SK-N-SH treated with all-trans-retinoic acid at 6 μM for 48 hours (cell line): ENCODE measurements at regions not wholly inside any gene's neighbourhood (a gene's known extent, or its start where the extent isn't known, plus 50 kb on each side); places are given as distances from the start of the nearest gene placed in this dataset.

Experiments
- ATAC-seq: fragments of 200-7000 bp; cut with Tn5 transposase; 3 replicates; pipeline ENCODE4 v1.9.1; 2020; ENCODE audit warnings: mild to moderate bottlenecking, moderate library complexity
- ARNTL ChIP-seq: fragments of 450-650 bp; formaldehyde crosslinking; IDR thresholded peaks from 2 replicates; pipeline ENCODE4 v1.5.0; 2020; ENCODE audit warnings: low read depth, mild to moderate bottlenecking, moderate library complexity, borderline replicate concordance
- BACH2 ChIP-seq: fragments of 250-450 bp; sonication (Bioruptor Pico); IDR thresholded peaks from 2 replicates; pipeline ENCODE4 v1.9.0; 2021; ENCODE audit warnings: mild to moderate bottlenecking, borderline replicate concordance
- CSDC2 ChIP-seq: fragments of 250-450 bp; sonication (Bioruptor Pico); IDR thresholded peaks from 2 replicates; pipeline ENCODE4 v1.5.0; 2020; ENCODE audit warnings: mild to moderate bottlenecking, moderate library complexity
- ESRRG ChIP-seq: fragments of 250-450 bp; sonication (Bioruptor Pico); IDR thresholded peaks from 2 replicates; pipeline ENCODE4 v1.6.1; 2021; ENCODE audit warnings: mild to moderate bottlenecking
- GLIS3 ChIP-seq: fragments of 250-450 bp; sonication (Bioruptor Pico); IDR thresholded peaks from 2 replicates; pipeline ENCODE4 v1.5.0; 2020; ENCODE audit warnings: mild to moderate bottlenecking, moderate library complexity
- OSR1 ChIP-seq: fragments of 250-450 bp; sonication (Bioruptor Pico); IDR thresholded peaks from 2 replicates; pipeline ENCODE4 v1.8.0; 2022; ENCODE audit warnings: moderate library complexity, mild to moderate bottlenecking, inconsistent platforms
- PPARA ChIP-seq: fragments of 250-450 bp; sonication (Bioruptor Pico); IDR thresholded peaks from 2 replicates; pipeline ENCODE4 v1.5.0; 2020; ENCODE audit warnings: mild to moderate bottlenecking, borderline replicate concordance
- RARB ChIP-seq: fragments of 250-450 bp; sonication (Bioruptor Pico); IDR thresholded peaks from 2 replicates; pipeline ENCODE4 v1.8.0; 2021; ENCODE audit warnings: mild to moderate bottlenecking, moderate library complexity
- SNAI2 ChIP-seq: fragments of 250-450 bp; sonication (Bioruptor Pico); IDR thresholded peaks from 2 replicates; pipeline ENCODE4 v1.5.0; 2020; ENCODE audit warnings: mild to moderate bottlenecking, moderate library complexity
- TCF4 ChIP-seq: fragments of 250-450 bp; sonication (Bioruptor Pico); IDR thresholded peaks from 2 replicates; pipeline ENCODE4 v1.8.0; 2021; ENCODE audit warnings: mild to moderate bottlenecking, moderate library complexity, borderline replicate concordance
- TOX ChIP-seq: fragments of 250-450 bp; sonication (Bioruptor Pico); IDR thresholded peaks from 2 replicates; pipeline ENCODE4 v1.8.0; 2021; ENCODE audit warnings: mild to moderate bottlenecking, moderate library complexity, borderline replicate concordance
- ZC3H10 ChIP-seq: fragments of 250-450 bp; sonication (Bioruptor Pico); IDR thresholded peaks from 2 replicates; pipeline ENCODE4 v1.5.1; 2021; ENCODE audit warnings: mild to moderate bottlenecking, moderate library complexity
- ZFP3 ChIP-seq: fragments of 250-450 bp; sonication (Bioruptor Pico); IDR thresholded peaks from 2 replicates; pipeline ENCODE4 v1.5.0; 2020; ENCODE audit warnings: mild to moderate bottlenecking, moderate library complexity
- ZNF565 ChIP-seq: fragments of 450-650 bp; formaldehyde crosslinking; conservative IDR thresholded peaks from 2 replicates; pipeline ENCODE4 v1.5.0; 2020; ENCODE audit warnings: low read depth, mild to moderate bottlenecking, moderate library complexity
- ZNF8 ChIP-seq: fragments of 450-650 bp; formaldehyde crosslinking; IDR thresholded peaks from 2 replicates; pipeline ENCODE4 v1.5.0; 2020; ENCODE audit warnings: mild to moderate bottlenecking, moderate library complexity
- TF ChIP-seq, protein P1 (sequence below): fragments of 250-450 bp; sonication (Bioruptor Pico); IDR thresholded peaks from 2 replicates; pipeline ENCODE4 v1.5.0; 2020; ENCODE audit warnings: mild to moderate bottlenecking, moderate library complexity
- TF ChIP-seq, protein P2 (sequence below): fragments of 250-450 bp; sonication (Bioruptor Pico); IDR thresholded peaks from 2 replicates; pipeline ENCODE4 v1.5.1; 2020; ENCODE audit warnings: low read depth, mild to moderate bottlenecking, moderate library complexity
- TF ChIP-seq, protein P3 (sequence below): fragments of 250-450 bp; sonication (Bioruptor Pico); IDR thresholded peaks from 2 replicates; pipeline ENCODE4 v1.8.0; 2021; ENCODE audit warnings: low read depth, mild to moderate bottlenecking, moderate library complexity, borderline replicate concordance

DNA sequence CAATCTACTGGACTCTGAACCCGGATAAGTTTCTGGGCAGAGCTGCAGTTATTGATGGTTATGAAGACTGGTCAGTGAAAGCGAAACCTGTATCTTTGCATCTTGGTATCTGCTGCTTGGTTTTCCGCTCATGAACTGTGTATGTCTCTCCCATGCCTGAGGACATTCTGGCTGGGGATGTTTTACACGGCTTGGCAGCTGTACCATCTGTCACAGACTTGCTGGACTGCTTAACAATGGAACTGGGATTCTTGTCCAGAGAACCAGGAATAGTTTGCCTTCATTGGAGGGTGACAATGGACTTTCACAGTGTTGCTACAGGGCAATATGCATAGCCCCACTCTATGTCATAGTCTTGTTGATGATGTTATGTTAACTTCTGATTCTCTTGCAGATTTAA, 119.9 kb upstream of the TMEM106B start:
- TF ChIP-seq, protein P1, sequence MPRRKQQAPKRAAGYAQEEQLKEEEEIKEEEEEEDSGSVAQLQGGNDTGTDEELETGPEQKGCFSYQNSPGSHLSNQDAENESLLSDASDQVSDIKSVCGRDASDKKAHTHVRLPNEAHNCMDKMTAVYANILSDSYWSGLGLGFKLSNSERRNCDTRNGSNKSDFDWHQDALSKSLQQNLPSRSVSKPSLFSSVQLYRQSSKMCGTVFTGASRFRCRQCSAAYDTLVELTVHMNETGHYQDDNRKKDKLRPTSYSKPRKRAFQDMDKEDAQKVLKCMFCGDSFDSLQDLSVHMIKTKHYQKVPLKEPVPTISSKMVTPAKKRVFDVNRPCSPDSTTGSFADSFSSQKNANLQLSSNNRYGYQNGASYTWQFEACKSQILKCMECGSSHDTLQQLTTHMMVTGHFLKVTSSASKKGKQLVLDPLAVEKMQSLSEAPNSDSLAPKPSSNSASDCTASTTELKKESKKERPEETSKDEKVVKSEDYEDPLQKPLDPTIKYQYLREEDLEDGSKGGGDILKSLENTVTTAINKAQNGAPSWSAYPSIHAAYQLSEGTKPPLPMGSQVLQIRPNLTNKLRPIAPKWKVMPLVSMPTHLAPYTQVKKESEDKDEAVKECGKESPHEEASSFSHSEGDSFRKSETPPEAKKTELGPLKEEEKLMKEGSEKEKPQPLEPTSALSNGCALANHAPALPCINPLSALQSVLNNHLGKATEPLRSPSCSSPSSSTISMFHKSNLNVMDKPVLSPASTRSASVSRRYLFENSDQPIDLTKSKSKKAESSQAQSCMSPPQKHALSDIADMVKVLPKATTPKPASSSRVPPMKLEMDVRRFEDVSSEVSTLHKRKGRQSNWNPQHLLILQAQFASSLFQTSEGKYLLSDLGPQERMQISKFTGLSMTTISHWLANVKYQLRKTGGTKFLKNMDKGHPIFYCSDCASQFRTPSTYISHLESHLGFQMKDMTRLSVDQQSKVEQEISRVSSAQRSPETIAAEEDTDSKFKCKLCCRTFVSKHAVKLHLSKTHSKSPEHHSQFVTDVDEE, result no peak
- TF ChIP-seq, all 23 proteins: peak for 0

DNA sequence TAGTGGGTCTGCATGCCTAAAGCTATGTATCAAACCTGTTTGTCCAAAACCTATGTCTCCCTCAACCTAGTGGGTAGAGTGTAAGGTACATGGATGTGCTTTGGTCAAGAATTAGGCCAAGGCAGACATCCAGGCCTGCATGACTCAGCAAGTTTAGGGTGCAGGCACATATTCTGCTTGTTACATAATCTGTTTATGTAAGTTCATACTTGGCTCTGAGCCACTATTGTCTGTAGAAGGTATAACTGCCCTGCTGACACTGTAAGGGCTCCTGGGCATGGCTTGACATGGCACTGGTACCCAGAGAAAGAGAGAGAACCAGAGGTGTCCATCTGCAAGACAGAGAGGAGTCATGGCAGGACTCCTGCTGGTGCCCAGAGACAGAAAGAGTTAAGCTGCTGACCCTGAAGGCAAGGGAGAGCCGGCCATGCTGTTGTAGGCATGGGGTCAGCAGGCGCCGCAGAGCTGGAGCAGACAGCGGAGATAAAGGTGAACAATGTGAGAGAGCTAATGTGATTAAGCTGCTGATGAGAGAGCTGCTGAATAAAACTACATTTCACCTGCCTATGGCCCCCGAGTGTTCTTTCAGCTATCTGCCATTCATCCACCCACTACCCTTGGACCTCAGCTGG, 118.5 kb upstream of the TMEM106B start:
- no peak for TF ChIP-seq ZC3H10 (CRISPR knock-in tag)
- no peak for TF ChIP-seq BACH2 (CRISPR knock-in tag)
- TF ChIP-seq ZNF8, result no peak
- no peak for TF ChIP-seq PPARA
- TF ChIP-seq, protein P2, sequence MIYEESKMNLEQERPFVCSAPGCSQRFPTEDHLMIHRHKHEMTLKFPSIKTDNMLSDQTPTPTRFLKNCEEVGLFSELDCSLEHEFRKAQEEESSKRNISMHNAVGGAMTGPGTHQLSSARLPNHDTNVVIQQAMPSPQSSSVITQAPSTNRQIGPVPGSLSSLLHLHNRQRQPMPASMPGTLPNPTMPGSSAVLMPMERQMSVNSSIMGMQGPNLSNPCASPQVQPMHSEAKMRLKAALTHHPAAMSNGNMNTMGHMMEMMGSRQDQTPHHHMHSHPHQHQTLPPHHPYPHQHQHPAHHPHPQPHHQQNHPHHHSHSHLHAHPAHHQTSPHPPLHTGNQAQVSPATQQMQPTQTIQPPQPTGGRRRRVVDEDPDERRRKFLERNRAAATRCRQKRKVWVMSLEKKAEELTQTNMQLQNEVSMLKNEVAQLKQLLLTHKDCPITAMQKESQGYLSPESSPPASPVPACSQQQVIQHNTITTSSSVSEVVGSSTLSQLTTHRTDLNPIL (CRISPR knock-in tag), result no peak
- no peak for TF ChIP-seq ZNF565 (CRISPR knock-in tag)
- TF ChIP-seq OSR1 (CRISPR knock-in tag), result no peak
- TF ChIP-seq ESRRG, result no peak
- no peak for TF ChIP-seq RARB (CRISPR knock-in tag)
- TF ChIP-seq, protein P1, result no peak; the same call in 1 of the 2 replicates
- TF ChIP-seq, protein P3, sequence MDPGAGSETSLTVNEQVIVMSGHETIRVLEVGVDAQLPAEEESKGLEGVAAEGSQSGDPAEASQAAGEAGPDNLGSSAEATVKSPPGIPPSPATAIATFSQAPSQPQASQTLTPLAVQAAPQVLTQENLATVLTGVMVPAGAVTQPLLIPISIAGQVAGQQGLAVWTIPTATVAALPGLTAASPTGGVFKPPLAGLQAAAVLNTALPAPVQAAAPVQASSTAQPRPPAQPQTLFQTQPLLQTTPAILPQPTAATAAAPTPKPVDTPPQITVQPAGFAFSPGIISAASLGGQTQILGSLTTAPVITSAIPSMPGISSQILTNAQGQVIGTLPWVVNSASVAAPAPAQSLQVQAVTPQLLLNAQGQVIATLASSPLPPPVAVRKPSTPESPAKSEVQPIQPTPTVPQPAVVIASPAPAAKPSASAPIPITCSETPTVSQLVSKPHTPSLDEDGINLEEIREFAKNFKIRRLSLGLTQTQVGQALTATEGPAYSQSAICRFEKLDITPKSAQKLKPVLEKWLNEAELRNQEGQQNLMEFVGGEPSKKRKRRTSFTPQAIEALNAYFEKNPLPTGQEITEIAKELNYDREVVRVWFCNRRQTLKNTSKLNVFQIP (CRISPR knock-in tag), result no peak
- TF ChIP-seq ARNTL (CRISPR knock-in tag), result no peak
- TF ChIP-seq GLIS3 (CRISPR knock-in tag), result no peak
- no peak for TF ChIP-seq SNAI2 (CRISPR knock-in tag)
- no peak for TF ChIP-seq CSDC2 (CRISPR knock-in tag)
- no peak for TF ChIP-seq ZFP3 (CRISPR knock-in tag)
- TF ChIP-seq, all 23 proteins: peak for 0
- no peak for ATAC-seq

More for the DNA sequence above, 119.9 kb upstream of the TMEM106B start:
- ATAC-seq, result peak; percentile 63

DNA sequence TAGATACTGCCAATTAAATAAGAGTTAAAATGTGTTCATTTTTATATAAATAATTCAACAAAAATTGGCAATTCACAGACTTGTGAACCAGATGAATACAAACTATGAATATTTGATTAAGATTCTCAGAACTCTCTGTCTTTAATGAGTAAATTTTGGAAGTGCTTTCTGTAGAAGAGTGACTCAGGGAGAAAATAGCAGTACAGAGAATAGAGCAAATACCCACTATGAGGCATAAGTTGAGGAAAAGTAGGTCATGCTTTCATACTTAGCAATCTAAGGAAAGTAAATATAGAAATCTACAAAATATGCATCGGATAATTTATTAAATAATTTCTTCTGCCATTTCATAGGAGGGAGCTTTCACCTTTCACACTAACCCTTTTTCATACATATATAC, 117.7 kb upstream of the TMEM106B start:
- ATAC-seq, result no peak
- TF ChIP-seq RARB (CRISPR knock-in tag) (no peak), PPARA (no peak), TCF4 (CRISPR knock-in tag) (no peak), ZNF8 (no peak), CSDC2 (CRISPR knock-in tag) (no peak), SNAI2 (CRISPR knock-in tag) (no peak), TOX (CRISPR knock-in tag) (no peak)
- TF ChIP-seq, protein P1, result no peak
- TF ChIP-seq, protein P3 (CRISPR knock-in tag), result no peak
